ENCODE measurements at regions not wholly inside any gene's neighbourhood (a gene's known extent, or its start where the extent isn't known, plus 50 kb on each side); places are given as distances from the start of the nearest gene placed in this dataset.

- intact Hi-C loops (cut with DNase I), result no loop called here
- no peaks in the 10 kb centered on the region for H3K4me1 ChIP-seq (ENCODE audit: insufficient read depth)
- DNase-seq, result no peak
- no peaks in the 10 kb centered on the region for H3K27me3 ChIP-seq
- no peak overlapping the region for H3K27ac ChIP-seq
- H3K36me3 ChIP-seq, result no peaks in the 10 kb centered on the region
- H3K9me3 ChIP-seq, result no peaks in the 10 kb centered on the region
- H3K4me3 ChIP-seq, result no peak overlapping the region
- TF ChIP-seq EP300 (IDR thresholded peaks at IDR 0.05), result no peak
- no peak for TF ChIP-seq CTCF (IDR thresholded peaks at IDR 0.05)
- TF ChIP-seq POLR2A (IDR thresholded peaks at IDR 0.05), result no peak
Observed at GRCh38 chr15:49741712-49742111, 120.9 kb downstream of the DTWD1 start.

GRCh38 chr15:49742381-49742780 lies 121.5 kb downstream of the DTWD1 start:
- intact Hi-C loops (cut with DNase I), result no loop called here
- Histone ChIP-seq H3K36me3 (no peaks in the 10 kb centered on the region), H3K4me3 (no peak overlapping the region), H3K9me3 (no peaks in the 10 kb centered on the region), H3K4me1 (ENCODE audit: insufficient read depth) (no peaks in the 10 kb centered on the region), H3K27me3 (no peaks in the 10 kb centered on the region), H3K27ac (no peak overlapping the region)
- no peak for TF ChIP-seq CTCF (IDR thresholded peaks at IDR 0.05)
- no peak for TF ChIP-seq EP300 (IDR thresholded peaks at IDR 0.05)
- no peak for TF ChIP-seq POLR2A (IDR thresholded peaks at IDR 0.05)
- 88 to 96% (median 91%) methylated on average over 3 of the region's 3 CpGs for WGBS, 3 donors
- DNase-seq, result no peak

GRCh38 chr15:49747340-49747739 lies 126.5 kb downstream of the DTWD1 start:
- Histone ChIP-seq H3K36me3 (no peaks in the 10 kb centered on the region), H3K4me1 (ENCODE audit: insufficient read depth) (no peaks in the 10 kb centered on the region), H3K27me3 (no peaks in the 10 kb centered on the region), H3K27ac (no peak overlapping the region), H3K9me3 (no peaks in the 10 kb centered on the region), H3K4me3 (no peak overlapping the region)
- TF ChIP-seq POLR2A (IDR thresholded peaks at IDR 0.05) (no peak), EP300 (IDR thresholded peaks at IDR 0.05) (no peak), CTCF (IDR thresholded peaks at IDR 0.05) (no peak)
- 66 to 83% (median 73%) methylated on average over 1 of the region's 1 CpG for WGBS, 3 donors
- intact Hi-C loops (cut with DNase I), result no loop called here
- no peak for DNase-seq

- intact Hi-C loops (cut with DNase I), result no loop called here
Observed at GRCh38 chr15:49748791-49749190, 127.9 kb downstream of the DTWD1 start.

GRCh38 chr15:49750553-49750952 lies 129.7 kb downstream of the DTWD1 start:
- no peak overlapping the region for H3K27ac ChIP-seq
- H3K36me3 ChIP-seq, result no peaks in the 10 kb centered on the region

More at GRCh38 chr15:49748791-49749190, 127.9 kb downstream of the DTWD1 start:
- TF ChIP-seq POLR2A (IDR thresholded peaks at IDR 0.05) (no peak), EP300 (IDR thresholded peaks at IDR 0.05) (no peak)
- no peaks in the 10 kb centered on the region for H3K36me3 ChIP-seq
- no peak for DNase-seq
- no peaks in the 10 kb centered on the region for H3K27me3 ChIP-seq
- no peak overlapping the region for H3K4me3 ChIP-seq
- H3K4me1 ChIP-seq (ENCODE audit: insufficient read depth), result no peaks in the 10 kb centered on the region
- no peak overlapping the region for H3K27ac ChIP-seq
- no peaks in the 10 kb centered on the region for H3K9me3 ChIP-seq
- 75 to 78% (median 77%) methylated on average over 2 of the region's 2 CpGs for WGBS, 3 donors

More at GRCh38 chr15:49750553-49750952, 129.7 kb downstream of the DTWD1 start:
- no peak for TF ChIP-seq EP300 (IDR thresholded peaks at IDR 0.05)
- TF ChIP-seq CTCF (IDR thresholded peaks at IDR 0.05), result no peak
- TF ChIP-seq POLR2A (IDR thresholded peaks at IDR 0.05), result no peak
- Histone ChIP-seq H3K27me3 (no peaks in the 10 kb centered on the region), H3K4me3 (no peak overlapping the region), H3K9me3 (no peaks in the 10 kb centered on the region), H3K4me1 (ENCODE audit: insufficient read depth) (no peaks in the 10 kb centered on the region)
- no peak for DNase-seq
- intact Hi-C loops (cut with DNase I), result no loop called here

Data from ovary (tissue), 7 donors.